ENCODE measurements at regions not wholly inside any gene's neighbourhood (a gene's known extent, or its start where the extent isn't known, plus 50 kb on each side); places are given as distances from the start of the nearest gene placed in this dataset.

DNA sequence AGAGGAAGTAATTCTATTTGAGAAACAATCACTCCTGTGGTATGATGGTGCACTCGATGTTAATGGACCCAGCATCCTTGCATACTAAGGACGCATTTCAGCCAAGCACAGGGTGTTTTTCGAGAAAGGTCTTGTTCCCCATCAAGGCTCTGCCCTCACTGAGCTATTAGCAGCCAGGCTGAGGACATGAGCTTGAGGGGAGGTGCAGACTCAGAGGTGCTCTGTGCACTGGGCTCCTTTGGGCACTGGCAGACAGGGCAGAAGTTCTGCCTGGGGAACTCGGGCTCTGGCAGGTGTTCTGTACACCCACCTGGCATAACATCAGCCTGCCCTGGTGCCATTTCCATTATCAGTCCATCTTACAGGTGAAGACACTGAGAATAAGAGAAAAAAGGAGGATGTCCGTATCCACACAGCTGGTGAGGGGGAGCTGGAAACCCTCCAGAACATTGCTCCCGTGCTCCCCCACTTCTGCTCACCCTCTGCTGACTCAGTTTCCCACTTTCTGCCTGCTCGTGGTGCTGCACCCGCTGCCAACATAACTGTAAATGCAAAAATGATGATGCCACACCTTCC lies 92.7 kb upstream of the RET start:
- no peak overlapping the region for H3K4me2 ChIP-seq

DNA sequence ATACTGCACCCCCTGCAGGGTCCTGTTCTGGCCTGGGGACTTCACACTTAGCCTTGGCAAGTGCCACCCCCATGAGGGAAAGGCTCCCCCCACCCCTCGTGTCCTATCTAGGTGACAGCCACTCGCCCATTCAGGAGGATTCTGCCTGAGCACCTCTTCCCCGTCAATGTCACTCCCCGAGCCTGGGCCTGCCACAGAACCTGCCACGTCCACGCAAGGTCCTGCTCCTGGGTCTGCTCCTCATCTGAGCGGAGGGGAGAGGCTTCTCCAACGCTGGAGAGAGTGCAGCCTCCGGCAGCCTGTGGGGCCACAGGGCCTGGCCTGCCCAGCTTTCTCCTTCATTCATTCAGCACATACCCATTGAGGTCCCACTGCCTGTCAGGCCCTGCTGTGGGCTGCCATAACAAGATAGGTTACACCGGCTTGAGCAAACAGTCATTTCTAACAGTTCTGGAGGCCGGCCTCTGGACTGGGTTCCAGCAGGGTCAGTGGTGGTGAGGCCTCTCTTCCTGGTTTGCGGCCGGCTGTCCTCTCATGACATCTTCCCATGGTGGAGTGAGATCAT lies 92.0 kb upstream of the RET start:
- Histone ChIP-seq H3K9ac (no peak overlapping the region), H3K4me2 (no peak overlapping the region), H2AFZ (replicated peaks) (no peak overlapping the region), H3K79me2 (ENCODE audit: low read depth) (no peaks in the 10 kb centered on the region), H3K36me3 (no peaks in the 10 kb centered on the region), H3K4me3 (no peak overlapping the region), H3K4me1 (no peaks in the 10 kb centered on the region), H3F3A (ENCODE audit: low read depth) (no peaks in the 10 kb centered on the region), H3K27ac (no peak overlapping the region), H3K9me3 (ENCODE audit: low read depth) (no peaks in the 10 kb centered on the region), H4K20me1 (ENCODE audit: low read depth) (no peaks in the 10 kb centered on the region), H3K27me3 (no peaks in the 10 kb centered on the region)
- DNase-seq (ENCODE audit: low spot score): no peak
- Mint-ChIP-seq H3K9me3 (no peaks in the 10 kb centered on the region), H3K4me3 (no peak overlapping the region), H3K36me3 (no peaks in the 10 kb centered on the region), H3K4me1 (peaks cover 1% of the 10 kb centered on the region), H3K27me3 (ENCODE audit: insufficient read depth, low read depth) (peaks cover 7% of the 10 kb centered on the region), H3K27ac (no peak overlapping the region)
- TF ChIP-seq EZH2 (IDR thresholded peaks at IDR 0.05): no peak
- TF ChIP-seq, protein P1, sequence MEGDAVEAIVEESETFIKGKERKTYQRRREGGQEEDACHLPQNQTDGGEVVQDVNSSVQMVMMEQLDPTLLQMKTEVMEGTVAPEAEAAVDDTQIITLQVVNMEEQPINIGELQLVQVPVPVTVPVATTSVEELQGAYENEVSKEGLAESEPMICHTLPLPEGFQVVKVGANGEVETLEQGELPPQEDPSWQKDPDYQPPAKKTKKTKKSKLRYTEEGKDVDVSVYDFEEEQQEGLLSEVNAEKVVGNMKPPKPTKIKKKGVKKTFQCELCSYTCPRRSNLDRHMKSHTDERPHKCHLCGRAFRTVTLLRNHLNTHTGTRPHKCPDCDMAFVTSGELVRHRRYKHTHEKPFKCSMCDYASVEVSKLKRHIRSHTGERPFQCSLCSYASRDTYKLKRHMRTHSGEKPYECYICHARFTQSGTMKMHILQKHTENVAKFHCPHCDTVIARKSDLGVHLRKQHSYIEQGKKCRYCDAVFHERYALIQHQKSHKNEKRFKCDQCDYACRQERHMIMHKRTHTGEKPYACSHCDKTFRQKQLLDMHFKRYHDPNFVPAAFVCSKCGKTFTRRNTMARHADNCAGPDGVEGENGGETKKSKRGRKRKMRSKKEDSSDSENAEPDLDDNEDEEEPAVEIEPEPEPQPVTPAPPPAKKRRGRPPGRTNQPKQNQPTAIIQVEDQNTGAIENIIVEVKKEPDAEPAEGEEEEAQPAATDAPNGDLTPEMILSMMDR (IDR thresholded peaks at IDR 0.05): no peak
- no peak for TF ChIP-seq EZH2phosphoT487 (IDR thresholded peaks at IDR 0.05)

More for the DNA sequence above, 92.7 kb upstream of the RET start:
- TF ChIP-seq, protein P1 (IDR thresholded peaks at IDR 0.05): no peak
- TF ChIP-seq EZH2 (IDR thresholded peaks at IDR 0.05) (no peak), EZH2phosphoT487 (IDR thresholded peaks at IDR 0.05) (no peak)
- Mint-ChIP-seq H3K4me1 (peaks cover 8% of the 10 kb centered on the region), H3K4me3 (no peak overlapping the region), H3K27me3 (ENCODE audit: insufficient read depth, low read depth) (peaks cover 11% of the 10 kb centered on the region), H3K27ac (no peak overlapping the region), H3K9me3 (no peaks in the 10 kb centered on the region), H3K36me3 (no peaks in the 10 kb centered on the region)
- Histone ChIP-seq H3K4me3 (no peak overlapping the region), H3K4me1 (no peaks in the 10 kb centered on the region), H4K20me1 (ENCODE audit: low read depth) (no peaks in the 10 kb centered on the region), H3K9ac (no peak overlapping the region), H2AFZ (replicated peaks) (no peak overlapping the region), H3K27ac (no peak overlapping the region), H3K9me3 (ENCODE audit: low read depth) (no peaks in the 10 kb centered on the region), H3F3A (ENCODE audit: low read depth) (no peaks in the 10 kb centered on the region), H3K27me3 (no peaks in the 10 kb centered on the region), H3K36me3 (no peaks in the 10 kb centered on the region), H3K79me2 (ENCODE audit: low read depth) (no peaks in the 10 kb centered on the region)
- no peak for DNase-seq (ENCODE audit: low spot score)

DNA sequence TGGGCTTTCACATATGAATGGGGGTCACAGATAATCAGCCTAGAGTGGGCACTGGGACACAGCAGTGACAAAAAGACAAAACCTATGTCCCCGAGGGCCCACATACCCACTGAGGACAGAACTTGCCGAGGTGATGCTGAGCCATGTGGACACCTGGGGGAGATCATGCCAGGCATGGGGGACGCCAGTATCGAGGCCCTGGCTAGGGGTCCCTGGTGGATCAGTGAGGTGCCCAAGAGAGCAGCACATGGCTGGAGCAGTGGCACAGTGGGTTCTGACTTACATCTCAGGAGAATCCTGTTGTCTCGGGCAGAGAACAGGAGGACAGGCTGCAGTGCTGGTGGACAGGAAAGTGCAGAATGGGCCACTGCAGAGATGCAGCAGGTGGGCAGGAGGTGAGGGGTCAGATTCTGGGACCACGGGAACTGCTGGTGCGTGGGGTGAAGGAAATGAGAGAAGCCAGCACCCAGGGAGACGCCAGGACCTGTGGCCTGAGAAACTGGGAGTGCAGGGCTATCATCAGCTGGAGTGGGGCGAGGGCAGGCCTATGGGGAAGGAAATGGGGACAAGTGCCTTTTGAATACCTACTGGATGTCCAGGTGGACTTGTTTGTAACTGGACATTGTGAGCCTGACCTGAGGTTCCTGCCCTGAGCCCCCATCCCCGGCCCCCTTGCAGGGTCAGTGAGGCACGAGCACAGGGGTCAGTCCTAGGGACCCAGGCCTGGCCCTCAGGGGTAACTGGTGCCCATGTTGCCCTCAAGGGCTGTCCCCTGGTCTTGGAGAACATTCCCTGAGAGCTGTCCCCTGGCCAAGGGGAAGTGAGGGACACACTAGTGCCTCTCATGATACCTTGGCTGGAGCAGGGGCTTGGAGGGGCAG lies 91.2 kb upstream of the RET start:
- Histone ChIP-seq H3K4me1 (no peaks in the 10 kb centered on the region), H4K20me1 (ENCODE audit: low read depth) (no peaks in the 10 kb centered on the region), H3F3A (ENCODE audit: low read depth) (no peaks in the 10 kb centered on the region), H3K27ac (no peak overlapping the region), H3K79me2 (ENCODE audit: low read depth) (no peaks in the 10 kb centered on the region), H3K4me3 (no peak overlapping the region), H3K36me3 (no peaks in the 10 kb centered on the region), H3K9ac (no peak overlapping the region), H3K27me3 (no peaks in the 10 kb centered on the region), H3K4me2 (no peak overlapping the region), H2AFZ (replicated peaks) (no peak overlapping the region), H3K9me3 (ENCODE audit: low read depth) (no peaks in the 10 kb centered on the region)
- Mint-ChIP-seq H3K4me1 (peaks cover 3% of the 10 kb centered on the region), H3K9me3 (no peaks in the 10 kb centered on the region), H3K27me3 (ENCODE audit: insufficient read depth, low read depth) (peaks cover 7% of the 10 kb centered on the region), H3K36me3 (no peaks in the 10 kb centered on the region), H3K4me3 (no peak overlapping the region), H3K27ac (no peak overlapping the region)
- no peak for DNase-seq (ENCODE audit: low spot score)
- TF ChIP-seq EZH2phosphoT487 (IDR thresholded peaks at IDR 0.05) (no peak), EZH2 (IDR thresholded peaks at IDR 0.05) (no peak)
- TF ChIP-seq, protein P1 (IDR thresholded peaks at IDR 0.05): no peak
